GM23338 (cell line): ENCODE measurements at regions not wholly inside any gene's neighbourhood (a gene's known extent, or its start where the extent isn't known, plus 50 kb on each side); places are given as distances from the start of the nearest gene placed in this dataset.

Experiments used
- ATAC-seq: fragments of 200-7000 bp; cut with Tn5 transposase; 3 replicates; pipeline ENCODE4 v1.9.1; 2020
- DNase-seq: peaks from one replicate; pipeline ENCODE4 v3.0.0-alpha.2; 2015; ENCODE audit warnings: low spot score
- H2AFZ ChIP-seq: fragments of 200-600 bp; sonication (generic); 2 replicates; pipeline ENCODE4 v1.8.0; 2016; ENCODE audit warnings: antibody characterized with exemption, mild to moderate bottlenecking, moderate library complexity
- H3F3A ChIP-seq: fragments of 200-600 bp; sonication (generic); replicated peaks from 2 replicates; pipeline ENCODE4 v1.8.0; 2017; ENCODE audit warnings: antibody characterized with exemption, mixed run types, low read depth
- H3K27ac ChIP-seq: fragments of 200-600 bp; sonication (generic); 2 replicates; pipeline ENCODE4 v1.6.1; 2016; ENCODE audit warnings: low read depth
- H3K27me3 ChIP-seq: fragments of 200-600 bp; sonication (generic); 2 replicates; pipeline ENCODE4 v1.8.0; 2016; ENCODE audit warnings: mild to moderate bottlenecking, mixed run types, moderate library complexity; ENCODE audit not compliant: insufficient read depth
- H3K36me3 ChIP-seq: fragments of 200-600 bp; sonication (generic); 2 replicates; pipeline ENCODE4 v1.8.0; 2016; ENCODE audit warnings: mild to moderate bottlenecking; ENCODE audit not compliant: insufficient read depth
- H3K4me1 ChIP-seq: fragments of 200-600 bp; sonication (generic); 2 replicates; pipeline ENCODE4 v1.8.0; 2016; ENCODE audit warnings: mild to moderate bottlenecking, moderate library complexity; ENCODE audit not compliant: insufficient read depth
- H3K4me2 ChIP-seq: fragments of 200-600 bp; sonication (generic); 2 replicates; pipeline ENCODE4 v1.7.1; 2017; ENCODE audit warnings: mixed run types
- H3K4me3 ChIP-seq: fragments of 200-600 bp; sonication (generic); 2 replicates; pipeline ENCODE4 v1.6.1; 2016; ENCODE audit warnings: mixed run types
- H3K79me2 ChIP-seq: fragments of 200-600 bp; sonication (generic); replicated peaks from 2 replicates; pipeline ENCODE4 v1.8.0; 2017; ENCODE audit warnings: mild to moderate bottlenecking; ENCODE audit not compliant: insufficient read depth
- H3K9me2 ChIP-seq: fragments of 200-600 bp; sonication (generic); 2 replicates; pipeline ENCODE4 v1.8.0; 2017; ENCODE audit not compliant: insufficient read depth
- H4K20me1 ChIP-seq: fragments of 200-600 bp; sonication (generic); replicated peaks from 2 replicates; pipeline ENCODE4 v1.8.0; 2017; ENCODE audit warnings: mild to moderate bottlenecking; ENCODE audit not compliant: insufficient read depth
- H3K27ac Mint-ChIP-seq: 2 replicates; pipeline ENCODE4 v1.8.0; 2020; ENCODE audit warnings: inconsistent platforms, mild to moderate bottlenecking, moderate library complexity, mixed read lengths
- H3K27me3 Mint-ChIP-seq: 3 replicates; pipeline ENCODE4 v1.8.0; 2022; ENCODE audit warnings: low read depth, mild to moderate bottlenecking, moderate library complexity, mixed read lengths, inconsistent platforms; ENCODE audit not compliant: insufficient read depth, poor library complexity
- H3K36me3 Mint-ChIP-seq: 3 replicates; pipeline ENCODE4 v1.8.0; 2021; ENCODE audit warnings: low read depth, mild to moderate bottlenecking, inconsistent platforms, moderate library complexity, mixed read lengths
- H3K4me1 Mint-ChIP-seq: 3 replicates; pipeline ENCODE4 v1.8.0; 2020; ENCODE audit warnings: mild to moderate bottlenecking, inconsistent platforms, mixed read lengths
- H3K4me3 Mint-ChIP-seq: 3 replicates; pipeline ENCODE4 v1.8.0; 2021; ENCODE audit warnings: moderate library complexity, mild to moderate bottlenecking, inconsistent platforms, mixed read lengths
- H3K9me3 Mint-ChIP-seq: 3 replicates; pipeline ENCODE4 v1.8.0; 2020; ENCODE audit warnings: moderate library complexity, mild to moderate bottlenecking, inconsistent platforms, mixed read lengths
- CREB1 ChIP-seq: fragments of 250-450 bp; sonication (Bioruptor Pico); IDR thresholded peaks from 2 replicates; pipeline ENCODE4 v1.5.0; 2020; ENCODE audit warnings: low read depth, mild to moderate bottlenecking, moderate library complexity
- CTCF ChIP-seq, 2 experiments: fragments of 200-600 bp in 1 of 2; sonication (generic) in 1 of 2; conservative IDR thresholded peaks; 2 replicates each; pipeline versions ENCODE4 v1.5.1 to v1.6.1; 2016 to 2017; ENCODE audit warnings: antibody characterized with exemption in 2 of 2, low read depth in 2 of 2, mild to moderate bottlenecking in 2 of 2, moderate library complexity in 1 of 2
- EZH2 ChIP-seq: fragments of 200-600 bp; sonication (generic); IDR thresholded peaks from one replicate; pipeline ENCODE4 v1.8.0; 2017; ENCODE audit warnings: antibody characterized with exemption, mild to moderate bottlenecking, low read depth; ENCODE audit not compliant: unreplicated experiment
- EZH2phosphoT487 ChIP-seq: fragments of 200-600 bp; sonication (generic); IDR thresholded peaks from one replicate; pipeline ENCODE4 v1.8.1; 2018; ENCODE audit warnings: antibody characterized with exemption; ENCODE audit not compliant: unreplicated experiment
- JUNB ChIP-seq: IDR thresholded peaks from one replicate; pipeline ENCODE4 v1.6.1; 2016; ENCODE audit warnings: antibody characterized with exemption; ENCODE audit not compliant: unreplicated experiment
- NANOG ChIP-seq: IDR thresholded peaks from 2 replicates; pipeline ENCODE4 v1.6.1; 2016; ENCODE audit warnings: antibody characterized with exemption, borderline replicate concordance
- POLR2AphosphoS5 ChIP-seq: IDR thresholded peaks from 2 replicates; pipeline ENCODE4 v1.6.1; 2016; ENCODE audit warnings: antibody characterized with exemption, low read depth
- STAT1 ChIP-seq: IDR thresholded peaks from one replicate; pipeline ENCODE4 v1.6.1; 2016; ENCODE audit warnings: antibody characterized with exemption; ENCODE audit not compliant: unreplicated experiment
- ZNF114 ChIP-seq: fragments of 250-450 bp; sonication (Bioruptor Pico); IDR thresholded peaks from 2 replicates; pipeline ENCODE4 v1.5.0; 2020; ENCODE audit warnings: mild to moderate bottlenecking, moderate library complexity
- ZNF331 ChIP-seq: fragments of 250-450 bp; sonication (Bioruptor Pico); IDR thresholded peaks from 2 replicates; pipeline ENCODE4 v1.5.0; 2020; ENCODE audit warnings: low read depth, mild to moderate bottlenecking, moderate library complexity
- ZNF462 ChIP-seq: fragments of 250-450 bp; sonication (Bioruptor Pico); IDR thresholded peaks from 2 replicates; pipeline ENCODE4 v1.5.0; 2020; ENCODE audit warnings: mild to moderate bottlenecking, moderate library complexity
- TF ChIP-seq, protein P1 (sequence below): IDR thresholded peaks from 2 replicates; pipeline ENCODE4 v1.6.1; 2016; ENCODE audit warnings: antibody characterized with exemption

- no peak overlapping the region for H3K4me2 ChIP-seq
- H3K79me2 ChIP-seq: peaks cover 96% of the 10 kb centered on the region
- no peak overlapping the region for H3K4me3 ChIP-seq
- ATAC-seq (no peak), DNase-seq (no peak)
- H3K9me2 ChIP-seq: no peaks in the 10 kb centered on the region
- peaks cover 24% of the 10 kb centered on the region for H4K20me1 ChIP-seq
- TF ChIP-seq POLR2AphosphoS5 (no peak), NANOG (no peak), ZNF114 (CRISPR knock-in tag) (no peak)
- H3K27me3 ChIP-seq: no peaks in the 10 kb centered on the region
- H3K27ac Mint-ChIP-seq: no peak overlapping the region
- H3F3A ChIP-seq: no peaks in the 10 kb centered on the region
- peaks cover 5% of the 10 kb centered on the region for H3K27me3 Mint-ChIP-seq
- no peak overlapping the region for H2AFZ ChIP-seq
- H3K27ac ChIP-seq: no peak overlapping the region
- H3K4me3 Mint-ChIP-seq: no peak overlapping the region
- H3K36me3 ChIP-seq: no peaks in the 10 kb centered on the region
- peaks cover 28% of the 10 kb centered on the region for H3K4me1 Mint-ChIP-seq
- no peaks in the 10 kb centered on the region for H3K9me3 Mint-ChIP-seq
- H3K36me3 Mint-ChIP-seq: peaks cover 6% of the 10 kb centered on the region; the same call in 1 of the 3 replicates
- H3K4me1 ChIP-seq: peaks cover 29% of the 10 kb centered on the region
Observed at GRCh38 chr19:46911456-46911855, 50.7 kb downstream of the ARHGAP35 start.

DNA sequence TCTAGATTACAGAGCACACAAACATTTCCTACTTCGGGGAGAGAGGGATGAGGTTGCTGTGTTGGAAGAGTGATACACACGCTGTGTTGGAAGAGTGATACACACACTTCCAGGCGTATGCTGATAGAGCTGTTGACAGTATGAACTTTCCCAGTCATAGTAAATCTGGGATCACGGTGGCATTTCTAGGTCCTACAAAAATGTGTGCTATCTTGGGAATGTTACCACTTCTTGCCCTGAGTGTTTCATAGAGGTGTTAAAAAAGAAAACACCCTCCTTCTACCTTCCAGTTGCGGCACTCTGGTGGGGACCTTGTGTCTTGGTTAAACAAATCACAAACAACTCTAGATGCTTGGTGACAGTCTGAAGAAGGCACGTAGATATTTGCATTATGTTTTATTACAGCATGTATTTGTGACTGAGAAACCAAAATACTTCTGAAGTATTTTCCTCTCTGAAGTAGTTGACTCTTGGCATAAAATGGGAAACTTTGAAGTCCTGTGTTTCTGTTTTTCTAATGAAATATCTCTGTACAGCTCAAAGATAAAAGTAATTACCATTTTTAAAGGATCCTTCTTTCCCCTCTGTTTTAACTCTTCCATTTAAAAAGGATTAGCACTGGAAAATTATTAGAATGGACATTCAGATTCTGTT is 52.5 kb downstream of the ARHGAP35 start:
- Histone ChIP-seq H3K4me1 (peaks cover 29% of the 10 kb centered on the region), H3K79me2 (peaks cover 99% of the 10 kb centered on the region), H4K20me1 (peaks cover 23% of the 10 kb centered on the region), H3K4me2 (0 out of 2 replicates have a peak overlapping the region, but pooled peaks have one; percentile 6), H3K27me3 (no peaks in the 10 kb centered on the region), H3K36me3 (no peaks in the 10 kb centered on the region), H3F3A (no peaks in the 10 kb centered on the region), H3K27ac (no peak overlapping the region), H2AFZ (no peak overlapping the region), H3K9me2 (no peaks in the 10 kb centered on the region), H3K4me3 (no peak overlapping the region)
- no peak for ATAC-seq
- DNase-seq: no peak
- H3K9me3 Mint-ChIP-seq: no peaks in the 10 kb centered on the region
- peaks cover 6% of the 10 kb centered on the region; the same call in 2 of the 3 replicates for H3K36me3 Mint-ChIP-seq
- H3K4me1 Mint-ChIP-seq: peaks cover 27% of the 10 kb centered on the region
- H3K27me3 Mint-ChIP-seq: peaks cover 9% of the 10 kb centered on the region
- H3K4me3 Mint-ChIP-seq: no peak overlapping the region
- H3K27ac Mint-ChIP-seq: peak overlapping the region; percentile 81
- TF ChIP-seq EZH2phosphoT487 (no peak), JUNB (no peak), CREB1 (CRISPR knock-in tag) (no peak), ZNF462 (CRISPR knock-in tag) (no peak), NANOG (no peak), EZH2 (no peak), ZNF331 (CRISPR knock-in tag) (no peak), CTCF (conservative IDR thresholded peaks at IDR 0.05; ENCODE audit: low read depth in 2 of 2) (no peak), POLR2AphosphoS5 (no peak), STAT1 (no peak)
- TF ChIP-seq, protein P1, sequence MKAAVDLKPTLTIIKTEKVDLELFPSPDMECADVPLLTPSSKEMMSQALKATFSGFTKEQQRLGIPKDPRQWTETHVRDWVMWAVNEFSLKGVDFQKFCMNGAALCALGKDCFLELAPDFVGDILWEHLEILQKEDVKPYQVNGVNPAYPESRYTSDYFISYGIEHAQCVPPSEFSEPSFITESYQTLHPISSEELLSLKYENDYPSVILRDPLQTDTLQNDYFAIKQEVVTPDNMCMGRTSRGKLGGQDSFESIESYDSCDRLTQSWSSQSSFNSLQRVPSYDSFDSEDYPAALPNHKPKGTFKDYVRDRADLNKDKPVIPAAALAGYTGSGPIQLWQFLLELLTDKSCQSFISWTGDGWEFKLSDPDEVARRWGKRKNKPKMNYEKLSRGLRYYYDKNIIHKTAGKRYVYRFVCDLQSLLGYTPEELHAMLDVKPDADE: no peak
